Transverse colon (tissue), 4 donors: ENCODE measurements at regions not wholly inside any gene's neighbourhood (a gene's known extent, or its start where the extent isn't known, plus 50 kb on each side); places are given as distances from the start of the nearest gene placed in this dataset.
"Not testable (repeated sequence)": the region's sequence is repeated elsewhere in the genome, so short reads cannot be mapped to it uniquely, and the experiment has no call there.

Source experiments
- DNase-seq: peaks from one replicate; pipeline ENCODE4 v3.0.0-alpha.2; 2019
- H3K27ac ChIP-seq, 4 donors: fragments of 200-600 bp; sonication (generic); 2 replicates each; pipeline ENCODE4 v1.5.1; 2016 to 2018; ENCODE audit warnings: inconsistent platforms in 4 of 4
- H3K27me3 ChIP-seq: fragments of 200-600 bp; sonication (generic); 2 replicates; pipeline ENCODE4 v1.5.1; 2017; ENCODE audit warnings: inconsistent platforms
- H3K36me3 ChIP-seq, 4 donors: fragments of 200-600 bp; sonication (generic); 2 replicates each; pipeline ENCODE4 v1.5.1; 2017 to 2019; ENCODE audit warnings: inconsistent platforms in 4 of 4
- H3K4me1 ChIP-seq, 4 donors: fragments of 200-600 bp; sonication (generic); 2 replicates each; pipeline ENCODE4 v1.5.1; 2017 to 2020; ENCODE audit warnings: inconsistent platforms in 4 of 4
- H3K4me3 ChIP-seq, 4 donors: fragments of 200-600 bp; sonication (generic); 1 replicate in 1 of 4; 2 replicates in 3 of 4; pipeline versions ENCODE4 v1.5.1 to v1.6.1; 2017 to 2019; ENCODE audit warnings: inconsistent platforms in 4 of 4
- H3K9me3 ChIP-seq, 2 donors: fragments of 200-600 bp; sonication (generic); 2 replicates each; pipeline ENCODE4 v1.5.1; 2017 to 2019; ENCODE audit warnings: inconsistent platforms in 2 of 2
- EP300 ChIP-seq: sonication (generic); formaldehyde crosslinking; IDR thresholded peaks from one replicate; pipeline ENCODE4 v1.6.1; 2017; ENCODE audit warnings: antibody characterized with exemption, low read depth
- POLR2A ChIP-seq: fragments of 450-650 bp; IDR thresholded peaks from one replicate; pipeline ENCODE4 v1.6.1; 2016; ENCODE audit warnings: antibody characterized with exemption, mild to moderate bottlenecking, moderate library complexity
- POLR2AphosphoS5 ChIP-seq, 3 donors: sonication (generic); formaldehyde crosslinking; IDR thresholded peaks; one replicate each; pipeline ENCODE4 v1.6.1; 2016; ENCODE audit warnings: antibody characterized with exemption in 3 of 3
- WGBS, 2 donors: methylation state at CpG; one replicate each; pipeline ENCODE4 v1.1.5; 2018; ENCODE audit warnings: low coverage in 1 of 2; 5-methylcytosine and 5-hydroxymethylcytosine counted together
- in situ Hi-C, 4 donors: fragments of 200-750 bp; cut with MboI; loops; one replicate each; pipeline versions ENCODE4 v1.15.0 to v1.15.1; 2017; ENCODE audit warnings: low sequenced_read_pairs in 3 of 4, low pct_ligation_motif_present in 1 of 4, low pct_unique_long_range_greater_than_20kb in 1 of 4
- intact Hi-C: fragments of 100-400 bp; cut with DNase I; formaldehyde crosslinking; loops from one replicate; pipeline ENCODE4 v1.15.1; 2023; ENCODE audit warnings: low total_unique reads
- TF ChIP-seq, protein P1 (sequence below), 5 experiments: fragments of 200-600 bp in 3 of 5; fragments of 450-650 bp in 2 of 5; sonication (generic) in 3 of 5; IDR thresholded peaks; 1 replicate in 2 of 5; 2 replicates in 3 of 5; pipeline ENCODE4 v1.5.1; 2016 to 2017; ENCODE audit warnings: antibody characterized with exemption in 5 of 5, inconsistent platforms in 3 of 5, mild to moderate bottlenecking in 2 of 5, moderate library complexity in 1 of 5

DNA sequence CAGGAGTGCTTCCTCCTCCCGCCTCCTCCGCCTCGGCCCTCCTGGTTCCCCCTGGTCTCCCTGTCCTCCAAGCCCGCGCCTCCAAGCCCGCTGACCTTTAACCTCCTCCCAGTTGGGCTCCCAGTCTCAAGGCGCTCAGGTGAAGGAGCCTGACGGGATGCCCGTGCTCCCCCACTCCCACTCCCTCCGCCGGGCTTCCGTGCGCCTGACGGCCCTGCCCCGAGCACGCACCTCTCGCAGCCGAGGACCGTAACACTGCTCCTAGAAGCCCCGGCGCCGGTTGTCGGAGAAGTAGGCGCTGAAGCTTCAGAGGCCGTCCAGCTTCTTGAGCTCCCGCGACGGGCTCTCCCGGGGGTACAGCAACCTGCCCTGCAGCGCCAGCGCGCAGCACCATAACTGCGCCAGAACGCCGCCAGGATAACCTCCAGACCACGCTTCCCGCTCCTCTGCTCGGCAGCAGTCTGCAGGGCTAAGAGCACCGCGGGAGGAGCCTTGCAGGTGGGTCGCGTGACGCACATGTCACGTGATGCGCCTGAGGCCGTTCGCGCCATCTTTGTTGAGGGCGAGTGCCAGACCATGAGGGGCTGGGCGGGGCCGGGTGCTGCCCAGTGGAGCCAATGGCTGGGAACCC is 71.0 kb upstream of the ZNF479 start:
- Histone ChIP-seq H3K27ac (no peak overlapping the region), H3K4me3 (no peak overlapping the region), H3K4me1 (no peaks in the 10 kb centered on the region), H3K9me3 (peaks cover 3 to 17% of the 10 kb centered on the region in 2 donors), H3K27me3 (no peaks in the 10 kb centered on the region), H3K36me3 (no peaks in the 10 kb centered on the region)
- 79 to 87% methylated on average over 3 to 47 of the region's 51 CpGs for WGBS, 2 donors
- TF ChIP-seq, protein P1, sequence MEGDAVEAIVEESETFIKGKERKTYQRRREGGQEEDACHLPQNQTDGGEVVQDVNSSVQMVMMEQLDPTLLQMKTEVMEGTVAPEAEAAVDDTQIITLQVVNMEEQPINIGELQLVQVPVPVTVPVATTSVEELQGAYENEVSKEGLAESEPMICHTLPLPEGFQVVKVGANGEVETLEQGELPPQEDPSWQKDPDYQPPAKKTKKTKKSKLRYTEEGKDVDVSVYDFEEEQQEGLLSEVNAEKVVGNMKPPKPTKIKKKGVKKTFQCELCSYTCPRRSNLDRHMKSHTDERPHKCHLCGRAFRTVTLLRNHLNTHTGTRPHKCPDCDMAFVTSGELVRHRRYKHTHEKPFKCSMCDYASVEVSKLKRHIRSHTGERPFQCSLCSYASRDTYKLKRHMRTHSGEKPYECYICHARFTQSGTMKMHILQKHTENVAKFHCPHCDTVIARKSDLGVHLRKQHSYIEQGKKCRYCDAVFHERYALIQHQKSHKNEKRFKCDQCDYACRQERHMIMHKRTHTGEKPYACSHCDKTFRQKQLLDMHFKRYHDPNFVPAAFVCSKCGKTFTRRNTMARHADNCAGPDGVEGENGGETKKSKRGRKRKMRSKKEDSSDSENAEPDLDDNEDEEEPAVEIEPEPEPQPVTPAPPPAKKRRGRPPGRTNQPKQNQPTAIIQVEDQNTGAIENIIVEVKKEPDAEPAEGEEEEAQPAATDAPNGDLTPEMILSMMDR (IDR thresholded peaks at IDR 0.05) = no peak
- TF ChIP-seq POLR2AphosphoS5 (IDR thresholded peaks at IDR 0.05) (no peak), POLR2A (no peak), EP300 (no peak)
- no peak for DNase-seq
- intact Hi-C loops = no loop called here
- in situ Hi-C loops = no loop called here

DNA sequence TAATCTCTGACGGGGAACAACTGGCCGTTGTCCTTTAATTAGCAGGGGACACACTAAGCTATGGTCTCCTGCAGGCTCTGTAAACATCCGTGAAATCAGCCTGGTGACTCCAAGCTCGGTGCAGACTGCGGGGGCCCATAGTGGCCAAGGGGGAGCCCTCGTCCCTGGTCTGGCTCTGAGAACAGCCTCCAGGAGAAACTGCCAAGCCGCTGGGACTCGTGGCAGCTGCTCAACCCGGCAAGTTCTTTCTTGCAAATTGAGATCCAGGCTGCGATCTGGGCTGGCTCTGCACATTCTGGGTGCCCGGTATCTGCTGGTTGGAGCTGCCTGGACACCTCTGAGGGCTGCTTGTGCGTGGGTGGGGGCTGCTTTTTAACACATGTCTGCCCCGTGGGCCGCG is 71.6 kb upstream of the ZNF479 start:
- DNase-seq, H3K4me3 ChIP-seq, H3K4me1 ChIP-seq, H3K27ac ChIP-seq, H3K36me3 ChIP-seq, in situ Hi-C loops, intact Hi-C loops, H3K27me3 ChIP-seq: not testable (repeated sequence)
- H3K9me3 ChIP-seq = peaks cover 3 to 17% of the 10 kb centered on the region in 2 donors
- WGBS, 2 donors = 77 to 80% methylated on average over 4 to 15 of the region's 15 CpGs

DNA sequence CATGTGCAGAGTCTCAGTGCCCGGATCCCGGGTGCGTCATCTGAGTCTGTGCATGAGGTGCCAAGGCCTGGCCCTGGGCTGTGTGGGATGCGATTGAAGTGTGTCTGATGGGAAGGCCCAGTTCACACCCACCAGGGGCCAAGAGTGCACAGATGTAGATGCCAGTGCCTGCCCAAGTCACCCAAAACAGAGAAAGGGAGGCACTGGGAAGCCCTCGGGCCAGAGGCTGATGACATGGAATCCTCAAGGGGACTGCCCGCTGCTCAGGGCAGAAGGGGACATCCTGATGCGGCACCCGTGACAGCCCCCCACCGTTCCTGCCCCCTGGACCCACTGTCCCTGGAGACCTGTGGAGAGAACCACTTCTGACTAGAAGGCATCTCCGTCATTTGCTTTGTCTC is 72.2 kb upstream of the ZNF479 start:
- in situ Hi-C loops (no loop called here), intact Hi-C loops (no loop called here)
- no peaks in the 10 kb centered on the region for H3K36me3 ChIP-seq
- 94% methylated on average over 10 of the region's 10 CpGs; no CpG with 5 or more reads in 1 of the 2 donors for WGBS, 2 donors
- H3K4me1 ChIP-seq = no peaks in the 10 kb centered on the region
- no peak overlapping the region for H3K27ac ChIP-seq
- H3K9me3 ChIP-seq = peaks cover 3 to 15% of the 10 kb centered on the region in 2 donors
- no peak overlapping the region for H3K4me3 ChIP-seq
- TF ChIP-seq POLR2A = no peak
- no peak for TF ChIP-seq POLR2AphosphoS5 (IDR thresholded peaks at IDR 0.05)
- TF ChIP-seq, protein P1 (IDR thresholded peaks at IDR 0.05) = no peak
- no peak for TF ChIP-seq EP300
- no peak for DNase-seq
- H3K27me3 ChIP-seq = no peaks in the 10 kb centered on the region

- H3K4me1 ChIP-seq = no peaks in the 10 kb centered on the region
- peaks cover 3 to 15% of the 10 kb centered on the region in 2 donors for H3K9me3 ChIP-seq
- no peak for TF ChIP-seq EP300
- TF ChIP-seq POLR2A = no peak
- TF ChIP-seq, protein P1 (IDR thresholded peaks at IDR 0.05) = no peak
- H3K36me3 ChIP-seq = no peaks in the 10 kb centered on the region
- DNase-seq = no peak
- intact Hi-C loops (no loop called here), in situ Hi-C loops (no loop called here)
- no peak overlapping the region for H3K4me3 ChIP-seq
- no peak overlapping the region for H3K27ac ChIP-seq
- H3K27me3 ChIP-seq = no peaks in the 10 kb centered on the region
- 92% methylated on average over 7 of the region's 7 CpGs; no CpG with 5 or more reads in 1 of the 2 donors for WGBS, 2 donors
These were observed 72.8 kb upstream of the ZNF479 start for GRCh38 chr7:57205000-57205399.

DNA sequence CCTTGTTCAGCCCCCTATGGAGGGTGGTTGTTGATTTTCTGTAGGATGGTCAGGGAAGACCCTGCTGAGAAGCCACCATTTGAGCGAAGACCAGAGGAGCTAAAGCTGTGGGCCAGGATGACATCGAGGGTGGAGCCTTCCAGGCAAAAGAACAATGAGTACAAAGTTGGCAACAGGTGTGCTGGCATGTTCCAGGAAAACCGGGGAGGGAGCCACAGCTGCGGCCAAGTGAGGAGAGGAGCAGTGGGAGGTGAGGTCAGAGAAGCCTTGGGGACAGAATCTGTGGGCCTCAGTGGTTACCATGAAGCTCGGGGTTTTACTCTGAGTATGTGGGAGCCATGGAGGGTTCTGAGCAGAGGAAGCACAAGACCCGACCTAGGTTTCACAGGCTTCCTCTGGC is 75.6 kb upstream of the ZNF479 start:
- no peak for DNase-seq
- no peak overlapping the region for H3K27ac ChIP-seq
- no peaks in the 10 kb centered on the region for H3K36me3 ChIP-seq
- no peaks in the 10 kb centered on the region for H3K4me1 ChIP-seq
- no peak for TF ChIP-seq EP300
- no peak for TF ChIP-seq POLR2A
- WGBS, 2 donors = 62 to 68% methylated on average over 3 to 6 of the region's 6 CpGs
- peaks cover 0 to 8% of the 10 kb centered on the region in 2 donors for H3K9me3 ChIP-seq
- H3K27me3 ChIP-seq = no peaks in the 10 kb centered on the region
- in situ Hi-C loops (no loop called here), intact Hi-C loops (no loop called here)
- no peak overlapping the region for H3K4me3 ChIP-seq
